ENCODE measurements at regions not wholly inside any gene's neighbourhood (a gene's known extent, or its start where the extent isn't known, plus 50 kb on each side); places are given as distances from the start of the nearest gene placed in this dataset.

DNA sequence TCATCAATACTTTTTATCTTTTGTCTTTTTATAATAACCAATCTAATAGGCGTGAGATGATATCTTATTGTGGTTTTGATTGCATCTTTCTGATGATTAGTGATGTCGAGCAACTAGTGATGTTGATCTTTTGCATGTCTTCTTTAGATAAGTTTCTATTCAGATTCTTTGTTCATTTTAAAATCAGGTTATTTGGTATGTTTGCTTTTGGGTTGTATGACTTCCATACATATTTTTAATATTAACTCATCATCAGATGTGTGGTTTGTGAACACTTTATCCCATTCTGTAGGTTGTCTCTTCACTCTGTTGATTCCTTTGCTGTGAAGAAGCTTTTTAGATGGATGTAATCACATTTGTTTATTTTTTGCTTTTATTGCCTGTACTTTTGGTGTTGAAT is 295.8 kb downstream of the BCKDHB start:
- H3K4me3 ChIP-seq, result no peak overlapping the region
- H3K27me3 ChIP-seq, result no peaks in the 10 kb centered on the region
- TF ChIP-seq, protein P1, sequence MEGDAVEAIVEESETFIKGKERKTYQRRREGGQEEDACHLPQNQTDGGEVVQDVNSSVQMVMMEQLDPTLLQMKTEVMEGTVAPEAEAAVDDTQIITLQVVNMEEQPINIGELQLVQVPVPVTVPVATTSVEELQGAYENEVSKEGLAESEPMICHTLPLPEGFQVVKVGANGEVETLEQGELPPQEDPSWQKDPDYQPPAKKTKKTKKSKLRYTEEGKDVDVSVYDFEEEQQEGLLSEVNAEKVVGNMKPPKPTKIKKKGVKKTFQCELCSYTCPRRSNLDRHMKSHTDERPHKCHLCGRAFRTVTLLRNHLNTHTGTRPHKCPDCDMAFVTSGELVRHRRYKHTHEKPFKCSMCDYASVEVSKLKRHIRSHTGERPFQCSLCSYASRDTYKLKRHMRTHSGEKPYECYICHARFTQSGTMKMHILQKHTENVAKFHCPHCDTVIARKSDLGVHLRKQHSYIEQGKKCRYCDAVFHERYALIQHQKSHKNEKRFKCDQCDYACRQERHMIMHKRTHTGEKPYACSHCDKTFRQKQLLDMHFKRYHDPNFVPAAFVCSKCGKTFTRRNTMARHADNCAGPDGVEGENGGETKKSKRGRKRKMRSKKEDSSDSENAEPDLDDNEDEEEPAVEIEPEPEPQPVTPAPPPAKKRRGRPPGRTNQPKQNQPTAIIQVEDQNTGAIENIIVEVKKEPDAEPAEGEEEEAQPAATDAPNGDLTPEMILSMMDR (IDR thresholded peaks at IDR 0.05), result no peak
- H3K36me3 ChIP-seq, result no peaks in the 10 kb centered on the region
- no peaks in the 10 kb centered on the region for H3K4me1 ChIP-seq
- intact Hi-C loops (cut with DNase I; ENCODE audit: low total_unique reads), result no loop called here
- H3K27ac ChIP-seq, result no peak overlapping the region
- no peak for DNase-seq
- H3K9me3 ChIP-seq, result peaks cover 0 to 8% (median 0%) of the 10 kb centered on the region in 3 donors
